ENCODE measurements at regions not wholly inside any gene's neighbourhood (a gene's known extent, or its start where the extent isn't known, plus 50 kb on each side); places are given as distances from the start of the nearest gene placed in this dataset.

DNA sequence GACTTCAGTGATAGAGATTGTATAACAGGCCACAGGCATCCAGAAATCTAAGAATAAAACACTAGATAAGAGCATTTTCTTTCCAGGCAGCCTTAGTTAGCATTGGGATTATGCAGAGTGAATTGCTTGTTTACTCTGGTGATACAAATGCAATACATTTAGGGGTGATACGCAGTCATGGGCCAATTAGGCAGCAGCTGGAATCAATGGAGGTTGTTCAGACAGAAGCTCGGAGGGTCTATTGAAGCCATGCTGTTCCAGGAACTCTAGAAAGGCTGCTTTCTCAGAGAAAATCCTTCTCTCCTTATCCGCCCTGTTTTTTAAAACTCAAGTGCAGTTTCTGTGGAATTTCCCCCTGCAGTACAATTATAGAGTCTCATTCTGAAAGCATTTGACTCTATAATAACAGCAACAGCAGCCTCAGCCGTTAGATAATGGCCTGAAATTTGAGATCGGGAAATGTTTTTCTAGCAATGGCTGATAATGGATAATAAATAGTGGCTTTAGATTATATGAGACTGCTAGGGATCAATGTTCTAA lies 364.3 kb upstream of the HS3ST5 start:
- TF ChIP-seq, protein P1, sequence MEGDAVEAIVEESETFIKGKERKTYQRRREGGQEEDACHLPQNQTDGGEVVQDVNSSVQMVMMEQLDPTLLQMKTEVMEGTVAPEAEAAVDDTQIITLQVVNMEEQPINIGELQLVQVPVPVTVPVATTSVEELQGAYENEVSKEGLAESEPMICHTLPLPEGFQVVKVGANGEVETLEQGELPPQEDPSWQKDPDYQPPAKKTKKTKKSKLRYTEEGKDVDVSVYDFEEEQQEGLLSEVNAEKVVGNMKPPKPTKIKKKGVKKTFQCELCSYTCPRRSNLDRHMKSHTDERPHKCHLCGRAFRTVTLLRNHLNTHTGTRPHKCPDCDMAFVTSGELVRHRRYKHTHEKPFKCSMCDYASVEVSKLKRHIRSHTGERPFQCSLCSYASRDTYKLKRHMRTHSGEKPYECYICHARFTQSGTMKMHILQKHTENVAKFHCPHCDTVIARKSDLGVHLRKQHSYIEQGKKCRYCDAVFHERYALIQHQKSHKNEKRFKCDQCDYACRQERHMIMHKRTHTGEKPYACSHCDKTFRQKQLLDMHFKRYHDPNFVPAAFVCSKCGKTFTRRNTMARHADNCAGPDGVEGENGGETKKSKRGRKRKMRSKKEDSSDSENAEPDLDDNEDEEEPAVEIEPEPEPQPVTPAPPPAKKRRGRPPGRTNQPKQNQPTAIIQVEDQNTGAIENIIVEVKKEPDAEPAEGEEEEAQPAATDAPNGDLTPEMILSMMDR (IDR thresholded peaks at IDR 0.05): no peak
- TF ChIP-seq, protein P2, sequence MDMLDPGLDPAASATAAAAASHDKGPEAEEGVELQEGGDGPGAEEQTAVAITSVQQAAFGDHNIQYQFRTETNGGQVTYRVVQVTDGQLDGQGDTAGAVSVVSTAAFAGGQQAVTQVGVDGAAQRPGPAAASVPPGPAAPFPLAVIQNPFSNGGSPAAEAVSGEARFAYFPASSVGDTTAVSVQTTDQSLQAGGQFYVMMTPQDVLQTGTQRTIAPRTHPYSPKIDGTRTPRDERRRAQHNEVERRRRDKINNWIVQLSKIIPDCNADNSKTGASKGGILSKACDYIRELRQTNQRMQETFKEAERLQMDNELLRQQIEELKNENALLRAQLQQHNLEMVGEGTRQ (IDR thresholded peaks at IDR 0.05; ENCODE audit: borderline replicate concordance, low read depth, low read length): no peak
- TF ChIP-seq EZH2phosphoT487 (IDR thresholded peaks at IDR 0.05; ENCODE audit: borderline replicate concordance, low read depth): no peak
- TF ChIP-seq, protein P3, sequence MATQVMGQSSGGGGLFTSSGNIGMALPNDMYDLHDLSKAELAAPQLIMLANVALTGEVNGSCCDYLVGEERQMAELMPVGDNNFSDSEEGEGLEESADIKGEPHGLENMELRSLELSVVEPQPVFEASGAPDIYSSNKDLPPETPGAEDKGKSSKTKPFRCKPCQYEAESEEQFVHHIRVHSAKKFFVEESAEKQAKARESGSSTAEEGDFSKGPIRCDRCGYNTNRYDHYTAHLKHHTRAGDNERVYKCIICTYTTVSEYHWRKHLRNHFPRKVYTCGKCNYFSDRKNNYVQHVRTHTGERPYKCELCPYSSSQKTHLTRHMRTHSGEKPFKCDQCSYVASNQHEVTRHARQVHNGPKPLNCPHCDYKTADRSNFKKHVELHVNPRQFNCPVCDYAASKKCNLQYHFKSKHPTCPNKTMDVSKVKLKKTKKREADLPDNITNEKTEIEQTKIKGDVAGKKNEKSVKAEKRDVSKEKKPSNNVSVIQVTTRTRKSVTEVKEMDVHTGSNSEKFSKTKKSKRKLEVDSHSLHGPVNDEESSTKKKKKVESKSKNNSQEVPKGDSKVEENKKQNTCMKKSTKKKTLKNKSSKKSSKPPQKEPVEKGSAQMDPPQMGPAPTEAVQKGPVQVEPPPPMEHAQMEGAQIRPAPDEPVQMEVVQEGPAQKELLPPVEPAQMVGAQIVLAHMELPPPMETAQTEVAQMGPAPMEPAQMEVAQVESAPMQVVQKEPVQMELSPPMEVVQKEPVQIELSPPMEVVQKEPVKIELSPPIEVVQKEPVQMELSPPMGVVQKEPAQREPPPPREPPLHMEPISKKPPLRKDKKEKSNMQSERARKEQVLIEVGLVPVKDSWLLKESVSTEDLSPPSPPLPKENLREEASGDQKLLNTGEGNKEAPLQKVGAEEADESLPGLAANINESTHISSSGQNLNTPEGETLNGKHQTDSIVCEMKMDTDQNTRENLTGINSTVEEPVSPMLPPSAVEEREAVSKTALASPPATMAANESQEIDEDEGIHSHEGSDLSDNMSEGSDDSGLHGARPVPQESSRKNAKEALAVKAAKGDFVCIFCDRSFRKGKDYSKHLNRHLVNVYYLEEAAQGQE (IDR thresholded peaks at IDR 0.05; ENCODE audit: low read depth, low read length): no peak
- no peak for TF ChIP-seq MXI1 (IDR thresholded peaks at IDR 0.05; ENCODE audit: low read depth, low read length)
- TF ChIP-seq, protein P4, sequence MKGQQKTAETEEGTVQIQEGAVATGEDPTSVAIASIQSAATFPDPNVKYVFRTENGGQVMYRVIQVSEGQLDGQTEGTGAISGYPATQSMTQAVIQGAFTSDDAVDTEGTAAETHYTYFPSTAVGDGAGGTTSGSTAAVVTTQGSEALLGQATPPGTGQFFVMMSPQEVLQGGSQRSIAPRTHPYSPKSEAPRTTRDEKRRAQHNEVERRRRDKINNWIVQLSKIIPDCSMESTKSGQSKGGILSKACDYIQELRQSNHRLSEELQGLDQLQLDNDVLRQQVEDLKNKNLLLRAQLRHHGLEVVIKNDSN (IDR thresholded peaks at IDR 0.05; ENCODE audit: borderline replicate concordance, low read depth): no peak
- TF ChIP-seq FOSL2 (IDR thresholded peaks at IDR 0.05; ENCODE audit: borderline replicate concordance, low read depth): no peak
- no peak for TF ChIP-seq POLR2AphosphoS5 (IDR thresholded peaks at IDR 0.05; ENCODE audit: low read depth, low read length)

All from SK-N-SH (cell line).